Endothelial cell of umbilical vein (primary cell): ENCODE measurements at regions not wholly inside any gene's neighbourhood (a gene's known extent, or its start where the extent isn't known, plus 50 kb on each side); places are given as distances from the start of the nearest gene placed in this dataset.

ENCODE experiments used
- BruUV-seq: library from RNA; stranded (reverse); fragments of 400-500 nt; replicated peaks from 2 replicates; lab custom pipeline; 2021; lab: Mats Ljungman, UMichigan
- CTCF ChIA-PET: fragments of 300-600, 350-600 bp; sonication (Branson Sonifier 250); formaldehyde crosslinking; loops from one replicate; lab custom pipeline; 2021; ENCODE audit warnings: antibody characterized with exemption, inconsistent platforms; lab: Charles Lee
- POLR2A ChIA-PET: fragments of 300-600, 350-600 bp; sonication (Branson Sonifier 250); formaldehyde crosslinking; loops from one replicate; lab custom pipeline; 2021; ENCODE audit warnings: antibody characterized with exemption, inconsistent platforms; lab: Charles Lee
- DNase-seq: peaks from one replicate; pipeline ENCODE4 v3.0.0-alpha.2; 2011; ENCODE audit warnings: low read depth, low spot score
- FAIRE-seq: peaks from 2 replicates; lab custom pipeline; 2011; peaks lifted over from hg19 to GRCh38; lab: Jason Lieb, UNC
- H2AFZ ChIP-seq: 2 replicates; pipeline ENCODE4 v1.6.0; 2012; ENCODE audit warnings: low read depth, low read length, control low read depth, inconsistent platforms
- H3K27ac ChIP-seq: 2 replicates; pipeline ENCODE4 v1.5.1; 2011; ENCODE audit warnings: low read depth, mild to moderate bottlenecking, control low read depth, low read length, moderate library complexity; ENCODE audit not compliant: insufficient read depth
- H3K27me3 ChIP-seq, 2 experiments: 2 replicates each; pipeline versions ENCODE4 v1.6.0 to v1.6.1; 2011; ENCODE audit warnings: low read length in 2 of 2, mixed read lengths in 1 of 2; ENCODE audit not compliant: control insufficient read depth in 2 of 2, insufficient read depth in 2 of 2
- H3K36me3 ChIP-seq, 2 experiments: 2 replicates in 1 of 2; 3 replicates in 1 of 2; pipeline ENCODE4 v1.5.1; 2011; ENCODE audit warnings: low read length in 2 of 2, mild to moderate bottlenecking in 1 of 2, moderate library complexity in 1 of 2; ENCODE audit not compliant: control insufficient read depth in 2 of 2, insufficient read depth in 2 of 2; ENCODE audit errors: extremely low read depth in 1 of 2
- H3K4me1 ChIP-seq: 3 replicates; pipeline ENCODE4 v1.5.1; 2011; ENCODE audit warnings: mild to moderate bottlenecking, low read length; ENCODE audit not compliant: control insufficient read depth, insufficient read depth; ENCODE audit errors: extremely low read depth
- H3K4me2 ChIP-seq: 2 replicates; pipeline ENCODE4 v1.6.1; 2011; ENCODE audit warnings: low read length, control low read depth, mixed read lengths; ENCODE audit not compliant: insufficient read depth
- H3K4me3 ChIP-seq, 3 experiments: fragments of 200-600 bp in 1 of 3; sonication (generic), shearing (Covaris generic) in 1 of 3; replicated peaks in 1 of 3; 2 replicates each; pipeline ENCODE4 v1.5.1; 2011 to 2016; ENCODE audit warnings: control low read depth in 3 of 3, low read length in 3 of 3, mild to moderate bottlenecking in 2 of 3, inconsistent platforms in 1 of 3, low read depth in 1 of 3, moderate library complexity in 1 of 3; ENCODE audit not compliant: insufficient read depth in 1 of 3
- H3K79me2 ChIP-seq: 2 replicates; pipeline ENCODE4 v1.6.0; 2012; ENCODE audit warnings: low read length, inconsistent platforms; ENCODE audit not compliant: control insufficient read depth, insufficient read depth
- H3K9ac ChIP-seq: replicated peaks from 2 replicates; pipeline ENCODE3; 2011; ENCODE audit warnings: low read length, control low read depth; ENCODE audit not compliant: insufficient read depth; ENCODE audit errors: extremely low read depth
- H3K9me1 ChIP-seq: replicated peaks from 3 replicates; pipeline ENCODE4 v1.6.0; 2011; ENCODE audit warnings: mild to moderate bottlenecking, low read length; ENCODE audit not compliant: control insufficient read depth, insufficient read depth; ENCODE audit errors: extremely low read depth
- H3K9me3 ChIP-seq: replicated peaks from 2 replicates; pipeline ENCODE4 v1.5.1; 2012; ENCODE audit warnings: low read length, inconsistent platforms; ENCODE audit not compliant: control insufficient read depth, insufficient read depth
- H4K20me1 ChIP-seq: replicated peaks from 2 replicates; pipeline ENCODE3; 2011; ENCODE audit warnings: mild to moderate bottlenecking, low read length; ENCODE audit not compliant: control insufficient read depth, insufficient read depth; ENCODE audit errors: extremely low read depth
- CTCF ChIP-seq, 2 donors: IDR thresholded peaks; 1 replicate in 1 of 2; 2 replicates in 1 of 2; pipeline ENCODE4 v1.5.1; 2011; ENCODE audit warnings: low read length in 2 of 2, mild to moderate bottlenecking in 2 of 2, moderate library complexity in 2 of 2, control low read depth in 1 of 2, inconsistent platforms in 1 of 2, low read depth in 1 of 2; ENCODE audit not compliant: insufficient read depth in 1 of 2; ENCODE audit errors: extremely low read depth in 1 of 2
- EZH2 ChIP-seq: IDR thresholded peaks from 2 replicates; pipeline ENCODE4 v1.6.1; 2012; ENCODE audit warnings: borderline replicate concordance, low read depth, mild to moderate bottlenecking, moderate library complexity, low read length, inconsistent platforms; ENCODE audit not compliant: severe bottlenecking
- FOS ChIP-seq: IDR thresholded peaks from 2 replicates; pipeline ENCODE4 v1.6.1; 2011; ENCODE audit warnings: mild to moderate bottlenecking, low read length, moderate library complexity, borderline replicate concordance; ENCODE audit not compliant: insufficient read depth
- GATA2 ChIP-seq: IDR thresholded peaks from 2 replicates; pipeline ENCODE4 v1.7.0; 2011; ENCODE audit warnings: low read depth, mild to moderate bottlenecking, moderate library complexity, mixed read lengths, low read length; ENCODE audit not compliant: insufficient read length, insufficient read depth
- JUN ChIP-seq: IDR thresholded peaks from 2 replicates; pipeline ENCODE4 v1.6.1; 2011; ENCODE audit warnings: borderline replicate concordance, low read depth; ENCODE audit not compliant: insufficient read length, insufficient read depth
- MYC ChIP-seq: IDR thresholded peaks from one replicate; pipeline ENCODE4 v1.6.1; 2011; ENCODE audit warnings: mild to moderate bottlenecking, low read depth, low read length
- POLR2A ChIP-seq: IDR thresholded peaks from 2 replicates; pipeline ENCODE4 v1.6.1; 2012; ENCODE audit warnings: low read depth, mild to moderate bottlenecking, control low read depth, low read length
- POLR2AphosphoS5 ChIP-seq: IDR thresholded peaks from 2 replicates; pipeline ENCODE4 v1.6.1; 2012; ENCODE audit warnings: low read depth, mild to moderate bottlenecking, control low read depth, low read length, moderate library complexity; ENCODE audit not compliant: insufficient read depth
- dilution Hi-C: fragments of 300-500 bp; cut with MboI; formaldehyde crosslinking; loops from one replicate; pipeline ENCODE4 v1.15.0; 2019; ENCODE audit warnings: low sequenced_read_pairs; ENCODE audit not compliant: extremely low pct_ligation_motif_present
- intact Hi-C: fragments of 100-400 bp; cut with micrococcal nuclease; formaldehyde crosslinking; loops from one replicate; pipeline ENCODE4 v1.10.0; 2022
- TF ChIP-seq, protein P1 (sequence below): IDR thresholded peaks from 2 replicates; pipeline ENCODE4 v1.6.1; 2011; ENCODE audit not compliant: insufficient read depth, insufficient read length

- no peak for DNase-seq
- no peak overlapping the region for H3K4me2 ChIP-seq
- no peak overlapping the region for H3K27ac ChIP-seq
- H3K9me1 ChIP-seq = no peaks in the 10 kb centered on the region
- H4K20me1 ChIP-seq = no peaks in the 10 kb centered on the region
- H3K27me3 ChIP-seq = no peaks in the 10 kb centered on the region
- H3K4me3 ChIP-seq = no peak overlapping the region
- H3K4me1 ChIP-seq = no peaks in the 10 kb centered on the region
- H3K9me3 ChIP-seq = no peaks in the 10 kb centered on the region
- ChIA-PET POLR2A (no interaction called here), CTCF (no interaction called here)
- H3K9ac ChIP-seq = no peak overlapping the region
- H2AFZ ChIP-seq = no peak overlapping the region
- dilution Hi-C loops = no loop called here
- intact Hi-C loops = no loop called here
- BruUV-seq = no TSS peak
- FAIRE-seq = no peak
- no peaks in the 10 kb centered on the region for H3K36me3 ChIP-seq
- TF ChIP-seq POLR2A = no peak
- no peak for TF ChIP-seq POLR2AphosphoS5
- TF ChIP-seq MYC = no peak
- TF ChIP-seq EZH2 = no peak
- TF ChIP-seq, protein P1, sequence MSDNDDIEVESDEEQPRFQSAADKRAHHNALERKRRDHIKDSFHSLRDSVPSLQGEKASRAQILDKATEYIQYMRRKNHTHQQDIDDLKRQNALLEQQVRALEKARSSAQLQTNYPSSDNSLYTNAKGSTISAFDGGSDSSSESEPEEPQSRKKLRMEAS = no peak
- TF ChIP-seq JUN = no peak
- TF ChIP-seq CTCF (IDR thresholded peaks at IDR 0.05; ENCODE audit: extremely low read depth in 1 of 2, insufficient read depth in 1 of 2, low read depth in 1 of 2, low read length in 2 of 2) = no peak
- no peak for TF ChIP-seq GATA2
- no peak for TF ChIP-seq FOS
- H3K79me2 ChIP-seq = no peaks in the 10 kb centered on the region
Observed at GRCh38 chr10:44668336-44668735, 242.8 kb upstream of the TMEM72 start.
